ENCODE measurements at regions not wholly inside any gene's neighbourhood (a gene's known extent, or its start where the extent isn't known, plus 50 kb on each side); places are given as distances from the start of the nearest gene placed in this dataset.

GRCh38 chr20:53657732-53658131 lies 64.1 kb upstream of the ZNF217 start:
- Histone ChIP-seq H3K4me2 (ENCODE audit: unreplicated experiment) (no peak overlapping the region), H3K4me3 (no peak overlapping the region), H3K9me2 (ENCODE audit: insufficient read depth) (no peaks in the 10 kb centered on the region), H3K27ac (peak overlapping the region; percentile 75; the same call in 1 of the 2 replicates), H3K36me3 (ENCODE audit: low read depth) (no peaks in the 10 kb centered on the region), H4K20me1 (ENCODE audit: insufficient read depth) (no peaks in the 10 kb centered on the region), H3K27me3 (replicated peaks; ENCODE audit: insufficient read depth) (no peaks in the 10 kb centered on the region), H3F3A (ENCODE audit: insufficient read depth) (peaks cover 50% of the 10 kb centered on the region), H3K9me3 (ENCODE audit: low read depth) (no peaks in the 10 kb centered on the region), H3K79me2 (ENCODE audit: insufficient read depth) (no peaks in the 10 kb centered on the region), H3K4me1 (ENCODE audit: insufficient read depth) (peaks cover 52% of the 10 kb centered on the region), H3K9ac (peak overlapping the region; percentile 64; the same call in 1 of the 2 replicates), H2AFZ (no peak overlapping the region; the same call in 1 of the 2 replicates)
- in situ Hi-C loops (cut with MboI): no loop called here
- DNase-seq: no peak
- no peak for TF ChIP-seq EZH2 (IDR thresholded peaks at IDR 0.05; ENCODE audit: insufficient read depth, poor library complexity, severe bottlenecking)
- TF ChIP-seq EZH2phosphoT487 (IDR thresholded peaks at IDR 0.05; ENCODE audit: insufficient read depth, low read depth): no peak
- 15 to 27% methylated on average over 1 of the region's 1 CpG for WGBS, 2 experiments (ENCODE audit: low coverage in 1 of 2, low lambda C conversion rate in 2 of 2, missing lambda C conversion rate in 2 of 2)

- no peaks in the 10 kb centered on the region for H3K36me3 ChIP-seq (ENCODE audit: low read depth)
- no peaks in the 10 kb centered on the region for H3K9me2 ChIP-seq (ENCODE audit: insufficient read depth)
- peak overlapping the region; percentile 75 for H3K27ac ChIP-seq
- peaks cover 52% of the 10 kb centered on the region for H3K4me1 ChIP-seq (ENCODE audit: insufficient read depth)
- peaks cover 50% of the 10 kb centered on the region for H3F3A ChIP-seq (ENCODE audit: insufficient read depth)
- no peaks in the 10 kb centered on the region for H3K9me3 ChIP-seq (ENCODE audit: low read depth)
- peak overlapping the region; percentile 46 for H3K4me3 ChIP-seq
- WGBS, 2 experiments (ENCODE audit: low coverage in 1 of 2, low lambda C conversion rate in 2 of 2, missing lambda C conversion rate in 2 of 2): 24 to 38% methylated on average over 1 of the region's 1 CpG
- peak overlapping the region; percentile 47 for H3K4me2 ChIP-seq (ENCODE audit: unreplicated experiment)
- H2AFZ ChIP-seq: peak overlapping the region; percentile 34
- H3K27me3 ChIP-seq (replicated peaks; ENCODE audit: insufficient read depth): no peaks in the 10 kb centered on the region
- peak overlapping the region; percentile 64 for H3K9ac ChIP-seq
- H3K79me2 ChIP-seq (ENCODE audit: insufficient read depth): no peaks in the 10 kb centered on the region
- no peaks in the 10 kb centered on the region for H4K20me1 ChIP-seq (ENCODE audit: insufficient read depth)
- peak; percentile 19 for DNase-seq
- TF ChIP-seq EZH2phosphoT487 (IDR thresholded peaks at IDR 0.05; ENCODE audit: insufficient read depth, low read depth): no peak
- TF ChIP-seq EZH2 (IDR thresholded peaks at IDR 0.05; ENCODE audit: insufficient read depth, poor library complexity, severe bottlenecking): no peak
- in situ Hi-C loops (cut with MboI): no loop called here
These were observed 63.6 kb upstream of the ZNF217 start for GRCh38 chr20:53657279-53657678.

- in situ Hi-C loops (cut with MboI): no loop called here
- H2AFZ ChIP-seq: peak overlapping the region; percentile 34
- H3K4me1 ChIP-seq (ENCODE audit: insufficient read depth): peaks cover 52% of the 10 kb centered on the region
- no peaks in the 10 kb centered on the region for H4K20me1 ChIP-seq (ENCODE audit: insufficient read depth)
- H3F3A ChIP-seq (ENCODE audit: insufficient read depth): peaks cover 49% of the 10 kb centered on the region
- H3K36me3 ChIP-seq (ENCODE audit: low read depth): no peaks in the 10 kb centered on the region
- H3K79me2 ChIP-seq (ENCODE audit: insufficient read depth): no peaks in the 10 kb centered on the region
- H3K4me2 ChIP-seq (ENCODE audit: unreplicated experiment): peak overlapping the region; percentile 47
- TF ChIP-seq EZH2phosphoT487 (IDR thresholded peaks at IDR 0.05; ENCODE audit: insufficient read depth, low read depth) (peak; percentile 80; the same call in 1 of the 2 replicates), EZH2 (IDR thresholded peaks at IDR 0.05; ENCODE audit: insufficient read depth, poor library complexity, severe bottlenecking) (no peak)
- no peaks in the 10 kb centered on the region for H3K9me3 ChIP-seq (ENCODE audit: low read depth)
- WGBS, 2 experiments (ENCODE audit: low coverage in 1 of 2, low lambda C conversion rate in 2 of 2, missing lambda C conversion rate in 2 of 2): 0 to 3% methylated on average over 4 of the region's 4 CpGs
- no peaks in the 10 kb centered on the region for H3K27me3 ChIP-seq (replicated peaks; ENCODE audit: insufficient read depth)
- peak overlapping the region; percentile 46 for H3K4me3 ChIP-seq
- peak overlapping the region; percentile 64 for H3K9ac ChIP-seq
- no peaks in the 10 kb centered on the region for H3K9me2 ChIP-seq (ENCODE audit: insufficient read depth)
- peak overlapping the region; percentile 75 for H3K27ac ChIP-seq
- DNase-seq: peak; percentile 84
These were observed 62.9 kb upstream of the ZNF217 start for GRCh38 chr20:53656293-53657202.

- H3K79me2 ChIP-seq (ENCODE audit: insufficient read depth): no peaks in the 10 kb centered on the region
- peaks cover 44% of the 10 kb centered on the region for H3K4me1 ChIP-seq (ENCODE audit: insufficient read depth)
- peak overlapping the region; percentile 47 for H3K4me2 ChIP-seq (ENCODE audit: unreplicated experiment)
- no peaks in the 10 kb centered on the region for H3K9me2 ChIP-seq (ENCODE audit: insufficient read depth)
- peaks cover 41% of the 10 kb centered on the region for H3F3A ChIP-seq (ENCODE audit: insufficient read depth)
- 0 out of 2 replicates have a peak overlapping the region, but pooled peaks have one; percentile 46 for H3K4me3 ChIP-seq
- H4K20me1 ChIP-seq (ENCODE audit: insufficient read depth): no peaks in the 10 kb centered on the region
- in situ Hi-C loops (cut with MboI): no loop called here
- no peaks in the 10 kb centered on the region for H3K36me3 ChIP-seq (ENCODE audit: low read depth)
- no peaks in the 10 kb centered on the region for H3K27me3 ChIP-seq (replicated peaks; ENCODE audit: insufficient read depth)
- peak overlapping the region; percentile 75 for H3K27ac ChIP-seq
- peak overlapping the region; percentile 61 for H2AFZ ChIP-seq
- DNase-seq: peak; percentile 38
- peak overlapping the region; percentile 64 for H3K9ac ChIP-seq
- TF ChIP-seq EZH2phosphoT487 (IDR thresholded peaks at IDR 0.05; ENCODE audit: insufficient read depth, low read depth) (no peak), EZH2 (IDR thresholded peaks at IDR 0.05; ENCODE audit: insufficient read depth, poor library complexity, severe bottlenecking) (no peak)
- H3K9me3 ChIP-seq (ENCODE audit: low read depth): no peaks in the 10 kb centered on the region
- 46 to 49% methylated on average over 4 of the region's 4 CpGs for WGBS, 2 experiments (ENCODE audit: low coverage in 1 of 2, low lambda C conversion rate in 2 of 2, missing lambda C conversion rate in 2 of 2)
These were observed 62.1 kb upstream of the ZNF217 start for GRCh38 chr20:53655625-53656292.
